MM.1S (cell line): ENCODE measurements at regions not wholly inside any gene's neighbourhood (a gene's known extent, or its start where the extent isn't known, plus 50 kb on each side); places are given as distances from the start of the nearest gene placed in this dataset.

Experiments
- CTCF ChIP-seq: fragments of 300-600 bp; sonication (generic); IDR thresholded peaks from 2 replicates; pipeline ENCODE4 v1.5.1; 2016; ENCODE audit warnings: antibody characterized with exemption, low read length, mixed read lengths
- EZH2 ChIP-seq: fragments of 300-600 bp; sonication (generic); optimal IDR thresholded peaks from 2 replicates; pipeline ENCODE3; 2017; ENCODE audit warnings: low read depth, mild to moderate bottlenecking, antibody characterized with exemption, low read length, mixed read lengths
- EZH2phosphoT487 ChIP-seq: fragments of 300-600 bp; sonication (generic); IDR thresholded peaks from 2 replicates; pipeline ENCODE4 v1.6.1; 2018; ENCODE audit warnings: antibody characterized with exemption, low read length

- TF ChIP-seq EZH2 (no peak), CTCF (no peak), EZH2phosphoT487 (no peak)
These were observed 418.4 kb upstream of the PMFBP1 start for GRCh38 chr16:72590151-72590937.
